ENCODE measurements at regions not wholly inside any gene's neighbourhood (a gene's known extent, or its start where the extent isn't known, plus 50 kb on each side); places are given as distances from the start of the nearest gene placed in this dataset.
"Not testable (repeated sequence)": the region's sequence is repeated elsewhere in the genome, so short reads cannot be mapped to it uniquely, and the experiment has no call there.

DNA sequence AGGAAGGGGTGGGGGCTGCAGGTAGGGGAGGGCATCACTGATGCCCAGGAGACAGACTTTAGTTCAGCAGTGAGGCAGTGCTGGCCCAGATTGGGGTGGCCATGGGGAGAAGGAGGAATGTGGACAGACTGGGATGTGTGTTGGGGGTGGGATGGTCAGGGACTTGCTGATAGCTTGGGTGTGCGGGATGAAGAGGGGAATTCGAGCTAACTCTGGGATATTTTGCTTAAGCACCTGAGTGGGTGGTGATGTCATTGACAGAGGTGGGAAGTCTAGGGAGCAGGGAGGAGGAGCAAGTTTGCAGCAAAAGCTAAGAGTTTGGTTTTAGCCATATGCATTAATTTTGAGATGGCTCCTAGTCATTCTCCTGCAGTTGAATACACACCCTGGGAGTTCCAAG is 207.5 kb downstream of the RPLP1 start:
- no peak for DNase-seq

- no peak for DNase-seq
These were observed 208.2 kb downstream of the RPLP1 start for GRCh38 chr15:69660658-69661405.

DNA sequence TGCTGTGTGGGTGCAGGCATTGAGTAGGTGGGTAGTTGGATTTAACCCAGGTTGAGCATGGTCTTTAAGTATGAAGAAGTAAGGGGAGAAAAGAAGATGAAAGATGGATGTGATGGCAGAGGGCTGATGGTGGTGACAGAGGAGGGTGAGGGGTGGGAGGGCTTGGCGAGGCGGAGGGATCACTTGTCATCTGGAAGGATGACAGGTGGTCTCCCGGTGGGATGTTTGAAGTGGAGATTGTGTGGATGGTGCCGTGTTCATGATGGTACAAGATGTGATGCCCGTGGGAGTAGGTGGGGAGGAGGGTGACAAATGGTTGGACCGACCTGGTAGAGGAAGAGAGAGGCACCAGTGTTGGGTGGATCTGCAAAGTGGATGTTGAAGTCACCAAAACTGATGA is 208.8 kb downstream of the RPLP1 start:
- DNase-seq, result no peak

GRCh38 chr15:69661871-69662644 is 209.4 kb downstream of the RPLP1 start:
- no peak for DNase-seq

GRCh38 chr15:69662645-69663000 is 210.0 kb downstream of the RPLP1 start:
- peak; percentile 41 to 56 for DNase-seq

- no peak for DNase-seq
These were observed 210.8 kb downstream of the RPLP1 start for GRCh38 chr15:69663441-69663840.

- peak in 1 of 2 experiments; percentile 48 for DNase-seq
These were observed 211.4 kb downstream of the RPLP1 start for GRCh38 chr15:69663982-69664381.

DNA sequence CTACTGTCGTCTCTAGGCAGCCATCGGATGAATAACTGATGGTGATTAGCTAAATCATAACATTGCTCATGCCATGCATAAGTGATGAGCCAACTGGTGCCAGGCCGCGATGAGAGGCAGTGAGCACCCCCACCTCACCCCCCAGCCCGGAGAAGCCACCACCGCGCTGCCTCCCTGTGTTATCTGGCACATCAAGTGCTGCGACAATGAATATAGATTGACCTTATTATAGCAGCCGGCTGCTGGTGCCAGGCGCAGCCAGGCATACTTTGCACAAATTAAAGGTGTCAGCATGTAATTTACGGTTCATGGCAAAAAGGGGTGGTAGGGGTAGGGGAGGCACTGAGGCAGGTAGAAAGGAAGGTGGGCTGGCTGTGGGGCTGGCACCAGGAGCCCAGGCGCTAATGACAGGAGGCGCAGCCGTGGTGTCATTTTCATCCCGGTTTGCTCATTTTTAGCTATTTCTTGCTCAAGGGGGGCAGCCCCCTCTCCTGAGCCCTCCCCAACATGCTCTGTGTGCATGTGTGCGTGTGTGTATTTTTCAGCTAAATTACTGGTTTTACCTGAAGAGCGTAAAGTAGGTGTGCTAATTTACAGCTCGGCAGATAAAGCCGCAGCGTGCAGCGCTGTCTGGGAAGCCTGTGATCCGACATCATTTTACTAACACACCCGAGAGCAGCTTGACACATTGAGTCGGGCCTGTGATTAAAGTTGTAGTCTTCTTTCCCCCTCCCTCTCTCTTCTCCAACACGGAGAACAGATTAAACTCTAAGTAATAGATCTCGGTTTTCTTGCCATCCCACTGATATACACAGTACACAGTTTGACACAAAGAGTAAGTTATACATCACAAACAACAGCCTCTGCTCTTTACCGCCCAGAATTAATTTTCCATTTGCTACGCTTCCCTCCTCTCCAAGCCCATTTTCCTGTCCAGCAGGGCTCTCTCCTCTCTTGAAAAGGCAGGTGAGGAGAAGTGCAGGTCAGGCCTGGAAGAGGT is 212.3 kb downstream of the RPLP1 start:
- peak; percentile 59 to 71 for DNase-seq

DNA sequence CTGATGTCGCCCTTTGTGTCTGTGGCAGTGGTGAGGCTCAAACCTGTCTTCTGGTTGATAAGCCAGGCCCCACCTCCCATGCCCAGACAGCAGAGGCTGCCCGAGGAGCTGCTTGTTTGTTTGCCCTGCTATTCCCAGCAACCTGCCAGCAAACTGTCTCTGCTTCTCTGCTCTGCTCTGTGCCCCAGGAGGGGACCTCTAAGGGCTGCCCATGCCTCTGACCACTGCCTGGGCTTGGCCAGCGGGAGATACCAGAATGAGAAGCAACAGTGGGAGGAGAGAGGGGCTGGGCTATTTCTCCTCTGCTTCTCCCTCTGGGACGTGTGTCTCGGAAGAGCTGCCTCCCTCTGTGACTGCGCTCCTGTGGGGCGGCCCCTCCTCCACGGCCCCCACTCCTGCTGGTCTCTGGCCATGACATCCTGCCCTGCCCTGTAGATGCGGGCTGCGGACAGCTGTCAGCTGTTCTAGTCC is 213.1 kb downstream of the RPLP1 start:
- peak in 1 of 2 experiments; percentile 79 for DNase-seq

DNA sequence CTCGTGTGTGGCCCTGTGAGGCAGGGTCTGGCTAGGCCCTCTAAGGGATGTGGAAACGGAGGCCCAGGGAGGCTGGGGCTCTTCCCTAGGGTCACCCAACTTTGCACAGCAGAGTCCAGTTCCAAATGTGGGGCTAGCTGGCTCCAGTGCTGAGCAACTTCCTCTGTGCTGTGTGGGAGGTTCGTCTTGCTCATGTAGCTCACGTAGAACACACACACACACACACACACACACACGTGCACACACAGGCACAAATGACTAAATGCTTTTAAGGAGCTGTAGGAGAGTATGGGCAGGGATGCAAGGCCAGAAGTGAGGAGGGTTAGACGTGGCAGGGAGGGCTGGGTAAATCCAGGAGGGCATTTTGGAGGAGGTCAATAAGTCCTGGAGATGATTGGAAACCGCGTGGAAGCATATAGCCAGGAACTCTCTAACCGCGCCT is 213.8 kb downstream of the RPLP1 start:
- no peak for DNase-seq

DNA sequence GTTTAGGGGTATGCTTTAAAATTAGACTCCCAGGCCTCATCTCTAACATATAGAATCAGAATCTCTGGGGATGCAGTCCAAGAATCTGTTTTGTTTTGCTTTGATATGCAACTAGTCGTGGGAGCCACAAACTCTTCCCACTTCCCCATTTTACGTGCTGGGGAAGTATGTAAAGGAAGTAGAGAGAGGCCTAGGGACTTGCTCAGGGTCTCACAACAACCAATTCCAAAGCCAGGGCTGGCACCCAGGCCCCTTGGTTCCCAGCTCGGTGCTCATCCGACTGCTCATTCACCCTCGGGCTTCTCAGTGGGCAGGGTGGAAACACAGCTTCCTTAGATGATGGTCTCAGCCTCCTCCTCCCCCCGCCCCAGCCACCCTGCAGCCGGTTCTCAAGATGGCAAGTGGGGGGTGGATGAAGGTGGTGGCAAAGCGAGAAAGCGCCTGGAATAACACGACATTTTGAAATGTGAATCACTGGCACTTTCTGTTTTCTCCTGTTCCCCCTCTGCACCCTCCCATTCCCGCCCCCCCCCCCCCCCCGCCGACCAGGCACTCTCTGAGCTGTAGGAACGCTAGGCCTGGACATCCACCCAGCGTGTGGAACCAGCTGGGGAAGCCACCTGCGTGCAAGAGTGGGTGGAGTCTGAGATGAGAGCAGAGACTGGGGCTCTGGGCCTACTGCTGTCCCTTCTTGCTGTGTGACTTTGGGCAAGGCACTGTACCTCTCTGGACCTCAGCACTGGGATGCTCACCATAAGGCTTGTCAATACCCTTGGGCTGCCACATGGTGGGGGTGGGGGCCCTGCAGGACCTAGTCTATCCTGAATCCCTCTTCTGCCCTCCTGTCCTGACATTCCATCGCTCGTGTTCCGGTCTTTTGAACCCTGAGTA is 214.5 kb downstream of the RPLP1 start:
- DNase-seq, result peak in 1 of 2 experiments; percentile 20

GRCh38 chr15:69668039-69668705 is 215.6 kb downstream of the RPLP1 start:
- DNase-seq, result no peak

DNA sequence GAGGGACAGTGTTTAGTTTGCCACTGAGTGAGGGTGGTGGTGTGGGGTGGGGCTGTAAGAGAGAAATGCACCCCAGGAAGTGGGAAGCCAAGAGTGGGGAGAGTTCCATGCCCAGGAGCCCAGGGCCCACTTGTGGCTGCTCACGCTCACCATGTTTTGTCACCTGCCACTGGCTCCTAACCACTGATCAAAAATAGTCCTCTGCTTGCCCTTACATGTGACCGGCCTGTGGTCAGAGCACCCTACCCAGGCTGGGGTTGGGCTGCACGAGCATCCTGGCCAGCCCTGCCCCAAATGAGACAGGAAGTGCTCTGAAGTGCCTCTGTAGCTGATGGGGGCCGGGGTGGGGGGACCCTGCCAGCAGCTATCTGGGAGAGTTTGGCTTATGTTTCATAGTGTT is 216.3 kb downstream of the RPLP1 start:
- no peak for DNase-seq

- DNase-seq, result no peak
These were observed 216.8 kb downstream of the RPLP1 start for GRCh38 chr15:69669446-69669845.

DNA sequence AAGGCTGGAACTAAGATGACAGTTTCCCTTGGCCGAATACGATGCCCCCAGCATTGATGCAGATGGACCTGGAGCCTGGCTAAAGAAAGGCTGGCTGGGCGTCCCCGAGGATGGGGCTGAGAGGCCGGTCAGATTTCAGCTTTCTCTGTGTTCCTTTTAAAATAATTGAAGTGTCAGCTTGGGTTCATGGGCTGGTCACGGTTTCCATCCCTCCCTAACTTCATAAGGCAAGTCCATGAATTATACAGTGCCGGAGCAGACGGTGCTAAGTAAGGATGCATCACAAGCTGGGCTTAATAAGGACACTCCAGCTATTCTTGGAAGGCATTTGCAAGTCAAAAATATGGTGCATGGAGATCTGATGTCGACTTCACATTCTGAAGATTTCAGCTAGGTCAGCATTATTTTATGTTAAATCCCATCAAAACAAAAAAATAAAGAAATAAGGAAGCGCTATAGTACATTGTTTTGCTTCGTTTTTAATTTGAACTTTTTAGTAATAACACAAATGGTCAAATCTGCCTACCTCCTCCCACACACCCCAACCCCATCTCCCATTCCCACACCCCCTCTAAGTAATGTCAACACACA is 220.8 kb downstream of the RPLP1 start:
- DNase-seq, result peak; percentile 49 to 55

DNA sequence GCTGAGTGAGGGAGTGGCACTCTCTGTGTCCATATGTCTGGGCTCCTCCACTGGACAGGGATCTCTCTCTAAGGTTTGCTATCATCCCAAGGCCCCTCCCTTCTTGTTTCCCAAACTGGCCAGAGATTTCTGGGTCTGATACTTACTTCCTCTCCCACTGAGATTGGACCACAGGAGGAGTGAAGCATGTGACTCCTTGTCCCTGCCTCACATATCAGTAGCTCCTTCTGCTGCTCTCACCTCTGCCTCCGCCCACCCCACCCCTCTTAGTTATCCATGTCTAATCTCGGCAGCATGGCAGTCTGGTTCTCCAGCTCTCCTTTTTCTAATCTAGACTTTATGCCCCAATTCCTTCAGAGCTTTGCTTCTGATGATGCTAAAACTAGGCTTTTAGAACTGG is 223.1 kb downstream of the RPLP1 start:
- no peak for DNase-seq

DNA sequence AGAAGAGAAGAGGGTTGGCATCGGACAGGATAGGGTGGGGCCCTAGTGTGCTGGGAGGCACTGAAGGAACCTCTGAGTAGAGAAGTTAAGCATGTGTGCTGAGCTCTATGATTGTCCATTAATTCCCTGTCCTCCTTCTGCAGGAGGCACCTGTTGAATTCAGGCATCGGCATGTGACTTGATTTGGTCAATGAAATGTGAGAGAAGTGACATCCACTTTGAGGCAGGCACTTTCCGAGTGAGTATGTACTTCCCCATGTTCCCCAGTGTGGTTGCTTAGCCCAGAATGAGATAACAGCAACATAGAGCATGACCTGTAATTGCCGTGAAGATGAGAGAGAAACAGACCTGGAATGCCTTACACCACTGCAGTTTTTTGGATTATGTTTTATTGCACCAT is 224.8 kb downstream of the RPLP1 start:
- no peak for DNase-seq

DNA sequence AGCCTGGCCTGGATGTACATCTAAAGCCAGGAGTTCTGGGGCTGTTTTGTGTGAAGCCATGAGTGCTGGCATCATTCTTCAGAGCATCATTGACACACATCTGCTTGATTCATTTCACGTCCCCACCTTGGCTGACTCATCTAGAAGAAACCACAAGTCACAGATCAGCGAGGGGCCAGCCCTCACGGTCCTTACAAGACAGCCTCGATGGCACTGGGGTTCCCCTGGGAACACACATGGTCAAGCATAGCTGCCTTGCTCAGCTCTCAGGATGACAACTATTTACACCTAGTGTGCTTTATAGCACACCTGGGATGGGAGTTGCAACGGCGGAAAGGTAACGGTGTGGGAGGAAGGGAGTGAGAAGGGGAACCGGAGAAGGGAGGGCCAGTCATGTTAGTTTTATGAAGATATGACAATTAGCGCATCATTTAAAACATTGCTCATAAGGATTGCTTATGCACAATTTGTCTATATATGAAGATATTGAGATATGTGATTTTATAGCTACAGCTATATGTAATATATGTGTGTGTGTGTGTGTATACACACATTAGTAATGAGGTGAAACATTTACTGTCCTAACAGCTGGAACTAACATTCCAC is 227.1 kb downstream of the RPLP1 start:
- no peak for DNase-seq

- not testable (repeated sequence) for DNase-seq
These were observed 232.2 kb downstream of the RPLP1 start for GRCh38 chr15:69684823-69685222.

Data from NCI-H526 (cell line).